B cell (primary cell): ENCODE measurements at regions not wholly inside any gene's neighbourhood (a gene's known extent, or its start where the extent isn't known, plus 50 kb on each side); places are given as distances from the start of the nearest gene placed in this dataset.

ENCODE experiments used
- ATAC-seq: fragments of 200-7000 bp; cut with Tn5 transposase; one replicate; pipeline ENCODE4 v1.10.0; 2021; ENCODE audit warnings: low read depth, mild to moderate bottlenecking, moderate number of reproducible peaks, moderate library complexity
- CTCF ChIA-PET: fragments of 350-600 bp; sonication (Branson Sonifier 250); formaldehyde crosslinking; loops from one replicate; lab custom pipeline; 2021; ENCODE audit warnings: antibody characterized with exemption, inconsistent platforms; lab: Charles Lee
- POLR2A ChIA-PET: fragments of 350-600 bp; sonication (Branson Sonifier 250); formaldehyde crosslinking; loops from one replicate; lab custom pipeline; 2021; ENCODE audit warnings: antibody characterized with exemption; lab: Charles Lee
- DNase-seq: peaks from one replicate; pipeline ENCODE4 v3.0.0; 2013
- H2AFZ ChIP-seq: 2 replicates; pipeline ENCODE4 v1.6.1; 2012; ENCODE audit warnings: mild to moderate bottlenecking, low read depth, low read length; ENCODE audit not compliant: insufficient read depth, poor library complexity, severe bottlenecking
- H3K27ac ChIP-seq, 2 donors: 1 replicate in 1 of 2; 2 replicates in 1 of 2; pipeline ENCODE4 v1.5.1; 2012 to 2013; ENCODE audit warnings: low read length in 2 of 2, mild to moderate bottlenecking in 2 of 2, moderate library complexity in 1 of 2
- H3K27me3 ChIP-seq, 4 experiments: fragments of 200-600 bp in 1 of 4; sonication (generic) in 1 of 4; replicated peaks in 1 of 4; 1 replicate in 2 of 4; 2 replicates in 2 of 4; pipeline versions ENCODE4 v1.6.1 to v1.7.0; 2013 to 2016; ENCODE audit warnings: low read length in 3 of 4, mild to moderate bottlenecking in 2 of 4, mixed read lengths in 1 of 4, moderate library complexity in 1 of 4; ENCODE audit not compliant: insufficient read depth in 4 of 4, control insufficient read depth in 3 of 4; ENCODE audit errors: control extremely low read depth in 1 of 4
- H3K36me3 ChIP-seq, 2 experiments: replicated peaks in 1 of 2; 1 replicate in 1 of 2; 2 replicates in 1 of 2; pipeline versions ENCODE4 v1.6.1 to v1.7.1; 2013; ENCODE audit warnings: low read length in 1 of 2; ENCODE audit not compliant: insufficient read depth in 2 of 2, control insufficient read depth in 1 of 2; ENCODE audit errors: control extremely low read depth in 1 of 2, extremely low read depth in 1 of 2
- H3K4me1 ChIP-seq, 2 donors: fragments of 200-600 bp in 1 of 2; sonication (generic) in 1 of 2; 1 replicate in 1 of 2; 2 replicates in 1 of 2; pipeline versions ENCODE4 v1.5.1 to v1.6.1; 2013 to 2017; ENCODE audit warnings: low read length in 2 of 2; ENCODE audit not compliant: control insufficient read depth in 2 of 2, insufficient read depth in 2 of 2
- H3K4me2 ChIP-seq: replicated peaks from 2 replicates; pipeline ENCODE3; 2012; ENCODE audit warnings: mild to moderate bottlenecking, low read depth, low read length; ENCODE audit not compliant: poor library complexity, severe bottlenecking
- H3K4me3 ChIP-seq, 5 experiments: fragments of 200-600 bp in 1 of 5; sonication (generic) in 1 of 5; 1 replicate in 3 of 5; 2 replicates in 2 of 5; pipeline versions ENCODE4 v1.5.1 to v1.7.0; 2011 to 2016; ENCODE audit warnings: low read length in 4 of 5, mild to moderate bottlenecking in 4 of 5, low read depth in 2 of 5, control low read depth in 1 of 5, moderate library complexity in 1 of 5; ENCODE audit not compliant: insufficient read depth in 1 of 5; ENCODE audit errors: control extremely low read depth in 1 of 5, extremely low read depth in 1 of 5
- H3K79me2 ChIP-seq: fragments of 200-600 bp; sonication (generic); one replicate; pipeline ENCODE4 v1.6.0; 2016; ENCODE audit warnings: low read length; ENCODE audit not compliant: control insufficient read depth, insufficient read depth
- H3K9ac ChIP-seq: fragments of 200-600 bp; sonication (generic); 2 replicates; pipeline ENCODE4 v1.6.1; 2017; ENCODE audit warnings: mild to moderate bottlenecking, low read length, moderate library complexity
- H3K9me3 ChIP-seq, 3 donors: one replicate each; pipeline versions ENCODE4 v1.6.1 to v1.7.1; 2013; ENCODE audit warnings: low read length in 2 of 3; ENCODE audit not compliant: control insufficient read depth in 2 of 3, insufficient read depth in 1 of 3; ENCODE audit errors: control extremely low read depth in 1 of 3
- H4K20me1 ChIP-seq: 2 replicates; pipeline ENCODE4 v1.6.0; 2012; ENCODE audit warnings: mild to moderate bottlenecking, low read length; ENCODE audit not compliant: insufficient read depth, control insufficient read depth, poor library complexity, severe bottlenecking
- H3K27ac Mint-ChIP-seq: one replicate; pipeline ENCODE4 v1.8.0; 2021; ENCODE audit warnings: mixed read lengths
- H3K27me3 Mint-ChIP-seq: one replicate; pipeline ENCODE4 v1.8.0; 2021; ENCODE audit warnings: mixed read lengths
- H3K4me1 Mint-ChIP-seq: one replicate; pipeline ENCODE4 v1.8.0; 2021; ENCODE audit warnings: mixed read lengths
- H3K4me3 Mint-ChIP-seq: one replicate; pipeline ENCODE4 v1.8.0; 2021; ENCODE audit warnings: mixed read lengths
- H3K9me3 Mint-ChIP-seq: one replicate; pipeline ENCODE4 v1.8.0; 2022; ENCODE audit warnings: mixed read lengths; ENCODE audit not compliant: insufficient read depth
- CTCF ChIP-seq: fragments of 200-600 bp; IDR thresholded peaks from one replicate; pipeline ENCODE4 v1.8.0; 2022; ENCODE audit warnings: antibody characterized with exemption, mild to moderate bottlenecking
- EZH2 ChIP-seq: IDR thresholded peaks from 2 replicates; pipeline ENCODE4 v1.6.1; 2012; ENCODE audit warnings: borderline replicate concordance, low read depth, mild to moderate bottlenecking, moderate library complexity, low read length; ENCODE audit not compliant: insufficient read depth, poor library complexity, severe bottlenecking
- WGBS: methylation state at CpG from one replicate; pipeline ENCODE4 v1.1.5; 2013; ENCODE audit warnings: missing lambda C conversion rate; ENCODE audit not compliant: insufficient coverage; 5-methylcytosine and 5-hydroxymethylcytosine counted together
- intact Hi-C: fragments of 100-400 bp; cut with micrococcal nuclease; formaldehyde crosslinking; loops from one replicate; pipeline ENCODE4 v1.10.0; 2022

DNA sequence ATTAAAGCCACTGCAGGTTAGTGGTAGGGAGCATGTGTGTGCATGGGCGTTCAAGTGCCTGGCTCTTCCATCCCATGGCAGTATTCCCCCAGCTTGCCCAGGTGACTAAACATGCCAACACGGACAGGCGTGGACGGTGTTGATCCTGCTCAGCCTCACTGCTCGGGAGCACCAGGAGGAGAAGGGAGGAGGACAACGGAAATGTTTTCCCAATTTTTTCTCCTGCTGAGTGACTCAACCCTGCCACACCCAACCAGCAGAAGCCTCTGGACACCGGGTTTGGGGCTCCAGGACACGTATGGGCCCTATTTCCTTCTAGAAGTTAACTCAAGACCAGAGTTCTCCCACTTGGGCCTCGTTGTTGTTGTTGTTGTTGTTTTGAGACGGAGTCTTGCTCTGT, 139.1 kb downstream of the CYP26B1 start:
- DNase-seq (no peak), ATAC-seq (no peak)
- no peak overlapping the region for H2AFZ ChIP-seq
- H3K4me1 Mint-ChIP-seq, result no peaks in the 10 kb centered on the region
- no peaks in the 10 kb centered on the region for H4K20me1 ChIP-seq
- H3K27ac ChIP-seq, result no peak overlapping the region
- CTCF ChIA-PET, result no interaction called here
- POLR2A ChIA-PET, result no interaction called here
- no peak overlapping the region for H3K27ac Mint-ChIP-seq
- H3K27me3 Mint-ChIP-seq, result peaks cover 3% of the 10 kb centered on the region
- no peak overlapping the region for H3K4me3 Mint-ChIP-seq
- H3K9me3 ChIP-seq, result peaks cover 0 to 20% (median 0%) of the 10 kb centered on the region in 3 donors
- H3K27me3 ChIP-seq, result no peaks in the 10 kb centered on the region
- no peak overlapping the region for H3K9ac ChIP-seq
- no peaks in the 10 kb centered on the region for H3K79me2 ChIP-seq
- no peaks in the 10 kb centered on the region for H3K9me3 Mint-ChIP-seq
- no peak overlapping the region for H3K4me3 ChIP-seq
- H3K4me2 ChIP-seq, result no peak overlapping the region
- 96% methylated on average over 9 of the region's 10 CpGs for WGBS
- intact Hi-C loops, result no loop called here
- no peaks in the 10 kb centered on the region for H3K4me1 ChIP-seq
- no peaks in the 10 kb centered on the region for H3K36me3 ChIP-seq
- TF ChIP-seq CTCF (no peak), EZH2 (no peak)

DNA sequence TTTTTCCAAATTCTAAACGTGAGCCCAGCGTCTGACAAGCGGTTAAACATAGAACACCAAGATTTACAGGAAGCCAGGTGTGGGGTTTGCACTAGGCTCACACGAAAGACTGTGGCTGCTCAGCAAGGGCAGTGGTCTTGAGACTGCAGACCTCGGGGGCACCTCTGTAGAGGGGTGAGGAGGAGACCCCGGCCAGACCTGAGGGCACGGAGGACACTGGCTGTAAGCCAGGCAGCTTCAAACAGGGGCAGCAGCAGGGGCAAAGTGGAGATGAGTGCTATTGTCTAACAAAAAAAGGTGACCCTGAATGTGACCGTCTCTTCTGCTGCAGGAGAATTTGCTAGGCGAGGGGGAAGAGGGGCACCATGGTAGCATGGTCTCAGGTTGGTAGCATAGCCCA, 140.3 kb downstream of the CYP26B1 start:
- CTCF ChIA-PET, result no interaction called here
- 82% methylated on average over 9 of the region's 9 CpGs for WGBS

More for the DNA sequence above, 140.3 kb downstream of the CYP26B1 start:
- POLR2A ChIA-PET, result no interaction called here
- intact Hi-C loops, result no loop called here
- H3K27me3 Mint-ChIP-seq, result peaks cover 3% of the 10 kb centered on the region
- no peak for ATAC-seq
- Histone ChIP-seq H3K27ac (no peak overlapping the region), H4K20me1 (no peaks in the 10 kb centered on the region), H2AFZ (no peak overlapping the region), H3K9me3 (peaks cover 0 to 19% (median 0%) of the 10 kb centered on the region in 3 donors), H3K36me3 (no peaks in the 10 kb centered on the region), H3K79me2 (no peaks in the 10 kb centered on the region), H3K27me3 (no peaks in the 10 kb centered on the region), H3K9ac (no peak overlapping the region), H3K4me3 (no peak overlapping the region), H3K4me2 (no peak overlapping the region), H3K4me1 (no peaks in the 10 kb centered on the region)
- no peaks in the 10 kb centered on the region for H3K9me3 Mint-ChIP-seq
- H3K27ac Mint-ChIP-seq, result no peak overlapping the region
- H3K4me3 Mint-ChIP-seq, result no peak overlapping the region
- DNase-seq, result no peak
- no peak for TF ChIP-seq EZH2
- TF ChIP-seq CTCF, result no peak
- H3K4me1 Mint-ChIP-seq, result no peaks in the 10 kb centered on the region
